Stimulated activated CD8-positive, alpha-beta memory T cell treated with anti-CD3 and anti-CD28 coated beads, Interleukin-12 subunit alpha, Interleukin-12 subunit beta, amount 100 ng/mL, for 24 hours (primary cell): ENCODE measurements at regions not wholly inside any gene's neighbourhood (a gene's known extent, or its start where the extent isn't known, plus 50 kb on each side); places are given as distances from the start of the nearest gene placed in this dataset.

Experiments
- DNase-seq: peaks from one replicate; pipeline ENCODE4 v3.0.0-alpha.2; 2020; ENCODE audit errors: extremely low read depth

- no peak for DNase-seq
Measured at GRCh38 chr2:217656316-217656715, 346.5 kb downstream of the TNS1 start.

GRCh38 chr2:217655651-217656050 is 347.1 kb downstream of the TNS1 start:
- DNase-seq, result no peak

GRCh38 chr2:217654168-217654567 is 348.6 kb downstream of the TNS1 start:
- no peak for DNase-seq

GRCh38 chr2:217652761-217653639 is 349.8 kb downstream of the TNS1 start:
- no peak for DNase-seq

GRCh38 chr2:217650716-217651360 is 352.0 kb downstream of the TNS1 start:
- DNase-seq, result no peak

GRCh38 chr2:217650229-217650628 is 352.6 kb downstream of the TNS1 start:
- DNase-seq, result no peak

- no peak for DNase-seq
Measured at GRCh38 chr2:217647925-217648324, 354.9 kb downstream of the TNS1 start.

- no peak for DNase-seq
Measured at GRCh38 chr2:217647226-217647625, 355.6 kb downstream of the TNS1 start.

- no peak for DNase-seq
Measured at GRCh38 chr2:217645896-217646295, 356.9 kb downstream of the TNS1 start.

- no peak for DNase-seq
Measured at GRCh38 chr2:217643789-217644301, 358.9 kb downstream of the TNS1 start.

- DNase-seq, result no peak
Measured at GRCh38 chr2:217642944-217643343, 359.9 kb downstream of the TNS1 start.

- no peak for DNase-seq
Measured at GRCh38 chr2:217641960-217642359, 360.8 kb downstream of the TNS1 start.

GRCh38 chr2:217639481-217639880 is 363.3 kb downstream of the TNS1 start:
- DNase-seq, result no peak

GRCh38 chr2:217638533-217638932 is 364.3 kb downstream of the TNS1 start:
- DNase-seq, result no peak

GRCh38 chr2:217638031-217638430 is 364.8 kb downstream of the TNS1 start:
- no peak for DNase-seq

GRCh38 chr2:217636991-217637561 is 365.7 kb downstream of the TNS1 start:
- DNase-seq, result no peak

GRCh38 chr2:217636578-217636977 is 366.2 kb downstream of the TNS1 start:
- no peak for DNase-seq

GRCh38 chr2:217634871-217635270 is 367.9 kb downstream of the TNS1 start:
- no peak for DNase-seq

GRCh38 chr2:217632043-217632442 is 370.8 kb downstream of the TNS1 start:
- no peak for DNase-seq

GRCh38 chr2:217631115-217631514 is 371.7 kb downstream of the TNS1 start:
- no peak for DNase-seq

GRCh38 chr2:217629347-217629746 is 373.4 kb downstream of the TNS1 start:
- DNase-seq, result no peak

GRCh38 chr2:217628061-217628460 is 374.7 kb downstream of the TNS1 start:
- no peak for DNase-seq

GRCh38 chr2:217626926-217627325 is 375.9 kb downstream of the TNS1 start:
- no peak for DNase-seq
